ENCODE measurements at regions not wholly inside any gene's neighbourhood (a gene's known extent, or its start where the extent isn't known, plus 50 kb on each side); places are given as distances from the start of the nearest gene placed in this dataset.

GRCh38 chr9:79501546-79501945 lies 70.2 kb upstream of the TLE4 start:
- no peak overlapping the region for H3K4me3 ChIP-seq (ENCODE audit: low read length in 2 of 2)

GRCh38 chr9:79507801-79508200 lies 64.0 kb upstream of the TLE4 start:
- no peaks in the 10 kb centered on the region for H3K36me3 ChIP-seq (ENCODE audit: control insufficient read depth in 2 of 2, insufficient read depth in 2 of 2, low read length in 2 of 2)
- H3K27ac ChIP-seq (ENCODE audit: low read depth in 2 of 2, low read length in 2 of 2), result no peak overlapping the region
- H3K4me3 ChIP-seq (ENCODE audit: low read length in 2 of 2), result no peak overlapping the region
- H3K27me3 ChIP-seq (ENCODE audit: control insufficient read depth in 2 of 2, insufficient read depth in 2 of 2, low read length in 2 of 2), result no peaks in the 10 kb centered on the region
- no peak overlapping the region for H3K9ac ChIP-seq (ENCODE audit: low read depth in 1 of 2, low read length in 2 of 2)
- H3K9me3 ChIP-seq (ENCODE audit: control insufficient read depth in 2 of 2, low read length in 2 of 2), result no peaks in the 10 kb centered on the region
- no peaks in the 10 kb centered on the region for H3K4me1 ChIP-seq (ENCODE audit: control insufficient read depth in 2 of 2, insufficient read depth in 2 of 2, low read length in 2 of 2)

More at GRCh38 chr9:79501546-79501945, 70.2 kb upstream of the TLE4 start:
- Histone ChIP-seq H3K9me3 (ENCODE audit: control insufficient read depth in 2 of 2, low read length in 2 of 2) (no peaks in the 10 kb centered on the region), H3K4me1 (ENCODE audit: control insufficient read depth in 2 of 2, insufficient read depth in 2 of 2, low read length in 2 of 2) (peaks cover 0 to 2% of the 10 kb centered on the region in 2 donors), H3K27ac (ENCODE audit: low read depth in 2 of 2, low read length in 2 of 2) (no peak overlapping the region), H3K36me3 (ENCODE audit: control insufficient read depth in 2 of 2, insufficient read depth in 2 of 2, low read length in 2 of 2) (no peaks in the 10 kb centered on the region), H3K9ac (ENCODE audit: low read depth in 1 of 2, low read length in 2 of 2) (no peak overlapping the region), H3K27me3 (ENCODE audit: control insufficient read depth in 2 of 2, insufficient read depth in 2 of 2, low read length in 2 of 2) (no peaks in the 10 kb centered on the region)

GRCh38 chr9:79512251-79512650 lies 59.5 kb upstream of the TLE4 start:
- Histone ChIP-seq H3K27ac (ENCODE audit: low read depth in 2 of 2, low read length in 2 of 2) (no peak overlapping the region), H3K27me3 (ENCODE audit: control insufficient read depth in 2 of 2, insufficient read depth in 2 of 2, low read length in 2 of 2) (no peaks in the 10 kb centered on the region), H3K4me1 (ENCODE audit: control insufficient read depth in 2 of 2, insufficient read depth in 2 of 2, low read length in 2 of 2) (no peaks in the 10 kb centered on the region), H3K36me3 (ENCODE audit: control insufficient read depth in 2 of 2, insufficient read depth in 2 of 2, low read length in 2 of 2) (no peaks in the 10 kb centered on the region), H3K9ac (ENCODE audit: low read depth in 1 of 2, low read length in 2 of 2) (no peak overlapping the region), H3K4me3 (ENCODE audit: low read length in 2 of 2) (no peak overlapping the region), H3K9me3 (ENCODE audit: control insufficient read depth in 2 of 2, low read length in 2 of 2) (no peaks in the 10 kb centered on the region)

Data from mucosa of rectum (tissue), 2 donors.